Gastrocnemius medialis (tissue), 4 donors: ENCODE measurements at regions not wholly inside any gene's neighbourhood (a gene's known extent, or its start where the extent isn't known, plus 50 kb on each side); places are given as distances from the start of the nearest gene placed in this dataset.

Source experiments
- CTCF ChIP-seq, 5 experiments: fragments of 450-650 bp in 3 of 5; fragments of 200-600 bp in 2 of 5; sonication (generic) in 2 of 5; IDR thresholded peaks in 4 of 5; conservative IDR thresholded peaks in 1 of 5; 1 replicate in 4 of 5; 2 replicates in 1 of 5; pipeline ENCODE4 v1.5.1; 2016 to 2019; ENCODE audit warnings: antibody characterized with exemption in 5 of 5, mild to moderate bottlenecking in 3 of 5, moderate library complexity in 3 of 5
- POLR2A ChIP-seq, 2 donors: fragments of 450-650 bp; IDR thresholded peaks; one replicate each; pipeline ENCODE4 v1.6.1; 2017; ENCODE audit warnings: antibody characterized with exemption in 2 of 2, mild to moderate bottlenecking in 2 of 2, moderate library complexity in 2 of 2

- TF ChIP-seq POLR2A (IDR thresholded peaks at IDR 0.05): no peak
- TF ChIP-seq CTCF (IDR thresholded peaks at IDR 0.05 in 4 of 5, conservative IDR thresholded peaks at IDR 0.05 in 1 of 5): no peak
Observed at GRCh38 chr5:175306381-175306780, 137.6 kb downstream of the DRD1 start.
